K562 (cell line): ENCODE measurements at regions not wholly inside any gene's neighbourhood (a gene's known extent, or its start where the extent isn't known, plus 50 kb on each side); places are given as distances from the start of the nearest gene placed in this dataset.

ENCODE experiments used
- CCAR2 ChIP-seq: fragments of 200-400 bp; formaldehyde crosslinking; IDR thresholded peaks from 2 replicates; pipeline ENCODE4 v1.6.1; 2017; ENCODE audit warnings: mild to moderate bottlenecking, low read depth, low read length
- TF ChIP-seq, protein P1 (sequence below): IDR thresholded peaks from 2 replicates; pipeline ENCODE4 v1.6.1; 2011; ENCODE audit warnings: borderline replicate concordance, low read depth, mild to moderate bottlenecking, moderate library complexity, low read length; ENCODE audit not compliant: insufficient read depth, poor library complexity, severe bottlenecking
- TF ChIP-seq, protein P2 (sequence below), 2 experiments: fragments of 450-650 bp; IDR thresholded peaks; 2 replicates each; pipeline ENCODE4 v1.6.1; 2016; ENCODE audit warnings: mild to moderate bottlenecking in 2 of 2, borderline replicate concordance in 1 of 2, low read depth in 1 of 2, moderate library complexity in 1 of 2
- TF ChIP-seq, protein P3 (sequence below): fragments of 250-450 bp; sonication (Bioruptor Pico); IDR thresholded peaks from 2 replicates; pipeline ENCODE4 v1.4.0; 2020; ENCODE audit warnings: mild to moderate bottlenecking, moderate library complexity
- TF ChIP-seq, protein P4 (sequence below), 3 experiments: IDR thresholded peaks in 2 of 3; conservative IDR thresholded peaks in 1 of 3; 2 replicates each; pipeline ENCODE4 v1.5.1; 2011 to 2012; ENCODE audit warnings: low read length in 3 of 3, mild to moderate bottlenecking in 3 of 3, control low read depth in 2 of 3, improper control_type of control experiment in 1 of 3, inconsistent platforms in 1 of 3, low read depth in 1 of 3, mixed read lengths in 1 of 3, moderate library complexity in 1 of 3; ENCODE audit not compliant: insufficient read depth in 2 of 3

DNA sequence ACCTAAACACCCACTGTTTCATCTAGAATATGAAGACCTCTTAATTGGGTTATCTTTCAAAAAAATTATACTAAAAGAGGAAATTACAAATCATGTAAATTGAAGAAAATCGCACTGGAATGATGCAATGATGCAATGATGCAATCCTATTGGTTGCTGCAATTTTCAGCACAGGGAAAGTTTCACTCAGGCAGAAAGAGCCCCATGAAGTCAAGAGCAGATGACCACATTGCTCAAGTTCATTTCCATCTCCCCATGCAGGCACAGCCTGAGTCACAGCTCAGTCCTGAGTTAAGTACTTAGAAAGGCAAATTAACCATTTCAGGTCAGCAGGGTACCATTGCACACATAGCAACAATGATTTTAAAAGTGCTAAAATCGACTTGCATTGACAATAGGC lies 180.3 kb upstream of the MYO3A start (continued):
- TF ChIP-seq, protein P1, sequence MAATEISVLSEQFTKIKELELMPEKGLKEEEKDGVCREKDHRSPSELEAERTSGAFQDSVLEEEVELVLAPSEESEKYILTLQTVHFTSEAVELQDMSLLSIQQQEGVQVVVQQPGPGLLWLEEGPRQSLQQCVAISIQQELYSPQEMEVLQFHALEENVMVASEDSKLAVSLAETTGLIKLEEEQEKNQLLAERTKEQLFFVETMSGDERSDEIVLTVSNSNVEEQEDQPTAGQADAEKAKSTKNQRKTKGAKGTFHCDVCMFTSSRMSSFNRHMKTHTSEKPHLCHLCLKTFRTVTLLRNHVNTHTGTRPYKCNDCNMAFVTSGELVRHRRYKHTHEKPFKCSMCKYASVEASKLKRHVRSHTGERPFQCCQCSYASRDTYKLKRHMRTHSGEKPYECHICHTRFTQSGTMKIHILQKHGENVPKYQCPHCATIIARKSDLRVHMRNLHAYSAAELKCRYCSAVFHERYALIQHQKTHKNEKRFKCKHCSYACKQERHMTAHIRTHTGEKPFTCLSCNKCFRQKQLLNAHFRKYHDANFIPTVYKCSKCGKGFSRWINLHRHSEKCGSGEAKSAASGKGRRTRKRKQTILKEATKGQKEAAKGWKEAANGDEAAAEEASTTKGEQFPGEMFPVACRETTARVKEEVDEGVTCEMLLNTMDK, result no peak
- TF ChIP-seq, protein P2, sequence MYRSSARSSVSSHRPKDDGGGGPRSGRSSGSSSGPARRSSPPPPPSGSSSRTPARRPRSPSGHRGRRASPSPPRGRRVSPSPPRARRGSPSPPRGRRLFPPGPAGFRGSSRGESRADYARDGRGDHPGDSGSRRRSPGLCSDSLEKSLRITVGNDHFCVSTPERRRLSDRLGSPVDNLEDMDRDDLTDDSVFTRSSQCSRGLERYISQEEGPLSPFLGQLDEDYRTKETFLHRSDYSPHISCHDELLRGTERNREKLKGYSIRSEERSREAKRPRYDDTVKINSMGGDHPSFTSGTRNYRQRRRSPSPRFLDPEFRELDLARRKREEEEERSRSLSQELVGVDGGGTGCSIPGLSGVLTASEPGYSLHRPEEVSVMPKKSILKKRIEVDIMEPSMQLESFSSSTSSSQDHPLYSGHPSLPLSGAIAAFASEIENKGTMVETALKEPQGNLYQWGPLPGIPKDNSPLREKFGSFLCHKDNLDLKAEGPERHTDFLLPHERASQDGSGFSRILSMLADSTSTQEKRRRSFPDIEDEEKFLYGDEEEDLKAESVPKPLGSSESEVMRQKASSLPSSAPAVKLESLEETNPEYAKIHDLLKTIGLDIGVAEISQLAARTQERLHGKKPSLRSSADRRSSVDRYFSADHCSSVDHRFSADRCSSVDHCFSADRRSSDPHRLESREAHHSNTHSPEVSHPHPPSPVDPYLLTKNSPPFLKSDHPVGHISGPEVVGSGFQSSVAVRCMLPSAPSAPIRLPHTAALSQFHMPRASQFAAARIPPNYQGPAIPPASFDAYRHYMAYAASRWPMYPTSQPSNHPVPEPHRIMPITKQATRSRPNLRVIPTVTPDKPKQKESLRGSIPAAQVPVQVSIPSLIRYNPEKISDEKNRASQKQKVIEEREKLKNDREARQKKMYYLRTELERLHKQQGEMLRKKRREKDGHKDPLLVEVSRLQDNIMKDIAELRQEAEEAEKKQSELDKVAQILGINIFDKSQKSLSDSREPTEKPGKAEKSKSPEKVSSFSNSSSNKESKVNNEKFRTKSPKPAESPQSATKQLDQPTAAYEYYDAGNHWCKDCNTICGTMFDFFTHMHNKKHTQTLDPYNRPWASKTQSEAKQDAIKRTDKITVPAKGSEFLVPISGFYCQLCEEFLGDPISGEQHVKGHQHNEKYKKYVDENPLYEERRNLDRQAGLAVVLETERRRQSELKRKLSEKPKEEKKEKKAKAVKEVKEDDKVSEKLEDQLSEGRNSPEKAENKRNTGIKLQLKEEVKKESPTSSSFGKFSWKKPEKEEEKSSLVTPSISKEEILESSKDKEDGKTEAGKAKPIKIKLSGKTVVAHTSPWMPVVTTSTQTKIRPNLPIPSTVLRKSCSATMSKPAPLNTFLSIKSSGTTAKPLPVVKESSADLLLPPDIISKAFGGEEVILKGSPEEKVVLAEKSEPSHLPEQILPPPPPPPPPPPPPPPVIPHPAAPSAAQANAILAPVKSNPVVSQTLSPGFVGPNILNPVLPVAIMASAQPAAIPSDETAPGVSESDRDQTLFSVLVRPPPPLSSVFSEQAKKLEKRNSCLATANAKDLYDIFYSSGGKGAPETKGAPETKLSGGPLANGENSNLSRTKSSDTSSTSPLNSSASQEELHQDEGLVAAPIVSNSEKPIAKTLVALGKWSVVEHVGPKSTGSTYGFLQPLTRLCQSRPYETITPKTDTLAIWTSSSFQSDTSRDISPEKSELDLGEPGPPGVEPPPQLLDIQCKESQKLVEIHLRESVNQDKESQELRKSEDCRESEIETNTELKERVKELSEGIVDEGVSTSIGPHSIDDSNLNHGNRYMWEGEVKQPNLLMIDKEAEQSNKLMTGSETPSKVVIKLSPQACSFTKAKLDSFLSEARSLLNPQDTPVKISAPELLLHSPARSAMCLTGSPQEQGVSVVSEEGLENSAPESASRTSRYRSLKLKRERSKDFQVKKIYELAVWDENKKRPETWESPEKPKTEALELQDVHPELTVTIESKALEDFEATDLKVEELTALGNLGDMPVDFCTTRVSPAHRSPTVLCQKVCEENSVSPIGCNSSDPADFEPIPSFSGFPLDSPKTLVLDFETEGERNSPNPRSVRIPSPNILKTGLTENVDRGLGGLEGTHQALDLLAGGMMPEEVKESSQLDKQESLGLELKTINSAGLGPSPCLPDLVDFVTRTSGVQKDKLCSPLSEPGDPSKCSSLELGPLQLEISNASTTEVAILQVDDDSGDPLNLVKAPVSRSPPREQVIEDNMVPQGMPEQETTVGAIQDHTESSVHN (IDR thresholded peaks at IDR 0.05; ENCODE audit: borderline replicate concordance in 1 of 2, low read depth in 1 of 2), result no peak
- no peak for TF ChIP-seq CCAR2
- TF ChIP-seq, protein P3, sequence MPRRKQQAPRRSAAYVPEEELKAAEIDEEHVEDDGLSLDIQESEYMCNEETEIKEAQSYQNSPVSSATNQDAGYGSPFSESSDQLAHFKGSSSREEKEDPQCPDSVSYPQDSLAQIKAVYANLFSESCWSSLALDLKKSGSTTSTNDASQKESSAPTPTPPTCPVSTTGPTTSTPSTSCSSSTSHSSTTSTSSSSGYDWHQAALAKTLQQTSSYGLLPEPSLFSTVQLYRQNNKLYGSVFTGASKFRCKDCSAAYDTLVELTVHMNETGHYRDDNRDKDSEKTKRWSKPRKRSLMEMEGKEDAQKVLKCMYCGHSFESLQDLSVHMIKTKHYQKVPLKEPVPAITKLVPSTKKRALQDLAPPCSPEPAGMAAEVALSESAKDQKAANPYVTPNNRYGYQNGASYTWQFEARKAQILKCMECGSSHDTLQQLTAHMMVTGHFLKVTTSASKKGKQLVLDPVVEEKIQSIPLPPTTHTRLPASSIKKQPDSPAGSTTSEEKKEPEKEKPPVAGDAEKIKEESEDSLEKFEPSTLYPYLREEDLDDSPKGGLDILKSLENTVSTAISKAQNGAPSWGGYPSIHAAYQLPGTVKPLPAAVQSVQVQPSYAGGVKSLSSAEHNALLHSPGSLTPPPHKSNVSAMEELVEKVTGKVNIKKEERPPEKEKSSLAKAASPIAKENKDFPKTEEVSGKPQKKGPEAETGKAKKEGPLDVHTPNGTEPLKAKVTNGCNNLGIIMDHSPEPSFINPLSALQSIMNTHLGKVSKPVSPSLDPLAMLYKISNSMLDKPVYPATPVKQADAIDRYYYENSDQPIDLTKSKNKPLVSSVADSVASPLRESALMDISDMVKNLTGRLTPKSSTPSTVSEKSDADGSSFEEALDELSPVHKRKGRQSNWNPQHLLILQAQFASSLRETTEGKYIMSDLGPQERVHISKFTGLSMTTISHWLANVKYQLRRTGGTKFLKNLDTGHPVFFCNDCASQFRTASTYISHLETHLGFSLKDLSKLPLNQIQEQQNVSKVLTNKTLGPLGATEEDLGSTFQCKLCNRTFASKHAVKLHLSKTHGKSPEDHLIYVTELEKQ (CRISPR knock-in tag), result no peak
- TF ChIP-seq, protein P4, sequence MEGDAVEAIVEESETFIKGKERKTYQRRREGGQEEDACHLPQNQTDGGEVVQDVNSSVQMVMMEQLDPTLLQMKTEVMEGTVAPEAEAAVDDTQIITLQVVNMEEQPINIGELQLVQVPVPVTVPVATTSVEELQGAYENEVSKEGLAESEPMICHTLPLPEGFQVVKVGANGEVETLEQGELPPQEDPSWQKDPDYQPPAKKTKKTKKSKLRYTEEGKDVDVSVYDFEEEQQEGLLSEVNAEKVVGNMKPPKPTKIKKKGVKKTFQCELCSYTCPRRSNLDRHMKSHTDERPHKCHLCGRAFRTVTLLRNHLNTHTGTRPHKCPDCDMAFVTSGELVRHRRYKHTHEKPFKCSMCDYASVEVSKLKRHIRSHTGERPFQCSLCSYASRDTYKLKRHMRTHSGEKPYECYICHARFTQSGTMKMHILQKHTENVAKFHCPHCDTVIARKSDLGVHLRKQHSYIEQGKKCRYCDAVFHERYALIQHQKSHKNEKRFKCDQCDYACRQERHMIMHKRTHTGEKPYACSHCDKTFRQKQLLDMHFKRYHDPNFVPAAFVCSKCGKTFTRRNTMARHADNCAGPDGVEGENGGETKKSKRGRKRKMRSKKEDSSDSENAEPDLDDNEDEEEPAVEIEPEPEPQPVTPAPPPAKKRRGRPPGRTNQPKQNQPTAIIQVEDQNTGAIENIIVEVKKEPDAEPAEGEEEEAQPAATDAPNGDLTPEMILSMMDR (IDR thresholded peaks at IDR 0.05 in 2 of 3, conservative IDR thresholded peaks at IDR 0.05 in 1 of 3; ENCODE audit: insufficient read depth in 2 of 3, low read depth in 1 of 3, low read length in 3 of 3), result no peak
